KBM-7 (cell line): ENCODE measurements at regions not wholly inside any gene's neighbourhood (a gene's known extent, or its start where the extent isn't known, plus 50 kb on each side); places are given as distances from the start of the nearest gene placed in this dataset.

Source experiments
- DNase-seq: peaks from one replicate; pipeline ENCODE4 v3.0.0-alpha.2; 2015
- in situ Hi-C: fragments of 300-500 bp; cut with MboI; formaldehyde crosslinking; loops from 2 replicates; pipeline ENCODE4 v1.14.3; 2020; ENCODE audit warnings: low sequenced_read_pairs, low pct_unique_long_range_greater_than_20kb, mixed read lengths

GRCh38 chr15:38195191-38195901, 57.3 kb upstream of the SPRED1 start:
- no peak for DNase-seq
- in situ Hi-C loops: no loop called here

GRCh38 chr15:38196076-38196475, 56.6 kb upstream of the SPRED1 start:
- DNase-seq: no peak

GRCh38 chr15:38197553-38197952, 55.1 kb upstream of the SPRED1 start:
- no peak for DNase-seq
- in situ Hi-C loops: no loop called here

More at GRCh38 chr15:38196076-38196475, 56.6 kb upstream of the SPRED1 start:
- in situ Hi-C loops: no loop called here

- no peak for DNase-seq
- in situ Hi-C loops: no loop called here
Observed at GRCh38 chr15:38201714-38202113, 50.9 kb upstream of the SPRED1 start.

GRCh38 chr15:38202361-38202760, 50.3 kb upstream of the SPRED1 start:
- in situ Hi-C loops: no loop called here
- DNase-seq: no peak
